Naive B cell (primary cell): ENCODE measurements at regions not wholly inside any gene's neighbourhood (a gene's known extent, or its start where the extent isn't known, plus 50 kb on each side); places are given as distances from the start of the nearest gene placed in this dataset.
"Not testable (repeated sequence)": the region's sequence is repeated elsewhere in the genome, so short reads cannot be mapped to it uniquely, and the experiment has no call there.

Source experiments
- ATAC-seq, 2 donors: fragments of 150-1000 bp; cut with Tn5 transposase; 2 replicates each; pipeline ENCODE4 v1.10.0; 2021; ENCODE audit warnings: low read depth in 2 of 2, mild to moderate bottlenecking in 2 of 2, moderate library complexity in 2 of 2
- DNase-seq: peaks from one replicate; pipeline ENCODE4 v3.0.0; 2022
- H3K27ac Mint-ChIP-seq, 6 donors: one replicate each; pipeline ENCODE4 v1.8.0; 2020 to 2022; ENCODE audit warnings: mild to moderate bottlenecking in 6 of 6, mixed read lengths in 6 of 6, moderate library complexity in 5 of 6, inconsistent platforms in 2 of 6
- H3K27me3 Mint-ChIP-seq, 3 donors: one replicate each; pipeline ENCODE4 v1.8.0; 2021 to 2022; ENCODE audit warnings: mixed read lengths in 3 of 3, mild to moderate bottlenecking in 1 of 3
- H3K36me3 Mint-ChIP-seq, 2 donors: one replicate each; pipeline ENCODE4 v1.8.0; 2020 to 2022; ENCODE audit warnings: mixed read lengths in 2 of 2, inconsistent platforms in 1 of 2, mild to moderate bottlenecking in 1 of 2
- H3K4me1 Mint-ChIP-seq, 3 donors: one replicate each; pipeline ENCODE4 v1.8.0; 2020 to 2022; ENCODE audit warnings: mixed read lengths in 3 of 3, inconsistent platforms in 1 of 3, mild to moderate bottlenecking in 1 of 3, moderate library complexity in 1 of 3
- H3K4me3 Mint-ChIP-seq, 8 donors: one replicate each; pipeline ENCODE4 v1.8.0; 2020 to 2022; ENCODE audit warnings: mild to moderate bottlenecking in 8 of 8, mixed read lengths in 8 of 8, moderate library complexity in 8 of 8, inconsistent platforms in 2 of 8
- H3K9me3 Mint-ChIP-seq, 7 donors: one replicate each; pipeline ENCODE4 v1.8.0; 2020 to 2022; ENCODE audit warnings: mixed read lengths in 7 of 7, mild to moderate bottlenecking in 5 of 7, inconsistent platforms in 2 of 7, moderate library complexity in 1 of 7

GRCh38 chr10:125234576-125234975 lies 74.2 kb upstream of the CTBP2 start:
- not testable (repeated sequence) for ATAC-seq, DNase-seq, H3K27ac Mint-ChIP-seq, H3K4me3 Mint-ChIP-seq, H3K4me1 Mint-ChIP-seq
- Mint-ChIP-seq H3K36me3 (peaks cover 4 to 31% of the 10 kb centered on the region in 2 donors), H3K27me3 (peaks cover 12 to 43% (median 38%) of the 10 kb centered on the region in 3 donors), H3K9me3 (peaks cover 12 to 28% (median 20%) of the 10 kb centered on the region in 7 donors)

- H3K9me3 Mint-ChIP-seq: peaks cover 8 to 21% (median 15%) of the 10 kb centered on the region in 7 donors
- no peak for ATAC-seq
- peaks cover 0 to 4% (median 0%) of the 10 kb centered on the region in 3 donors for H3K4me1 Mint-ChIP-seq
- no peak overlapping the region for H3K27ac Mint-ChIP-seq
- DNase-seq: no peak
- peaks cover 4 to 26% of the 10 kb centered on the region in 2 donors for H3K36me3 Mint-ChIP-seq
- H3K4me3 Mint-ChIP-seq: no peak overlapping the region
- H3K27me3 Mint-ChIP-seq: peaks cover 12 to 36% (median 30%) of the 10 kb centered on the region in 3 donors
Observed at GRCh38 chr10:125233726-125234125, 73.4 kb upstream of the CTBP2 start.

- Mint-ChIP-seq H3K27me3 (peaks cover 12 to 30% (median 27%) of the 10 kb centered on the region in 3 donors), H3K36me3 (peaks cover 0 to 17% of the 10 kb centered on the region in 2 donors), H3K4me3 (no peak overlapping the region), H3K9me3 (peaks cover 0 to 12% (median 6%) of the 10 kb centered on the region in 7 donors), H3K27ac (no peak overlapping the region), H3K4me1 (peaks cover 0 to 4% (median 0%) of the 10 kb centered on the region in 3 donors)
- ATAC-seq: no peak
- no peak for DNase-seq
Observed at GRCh38 chr10:125232841-125233240, 72.5 kb upstream of the CTBP2 start.

DNA sequence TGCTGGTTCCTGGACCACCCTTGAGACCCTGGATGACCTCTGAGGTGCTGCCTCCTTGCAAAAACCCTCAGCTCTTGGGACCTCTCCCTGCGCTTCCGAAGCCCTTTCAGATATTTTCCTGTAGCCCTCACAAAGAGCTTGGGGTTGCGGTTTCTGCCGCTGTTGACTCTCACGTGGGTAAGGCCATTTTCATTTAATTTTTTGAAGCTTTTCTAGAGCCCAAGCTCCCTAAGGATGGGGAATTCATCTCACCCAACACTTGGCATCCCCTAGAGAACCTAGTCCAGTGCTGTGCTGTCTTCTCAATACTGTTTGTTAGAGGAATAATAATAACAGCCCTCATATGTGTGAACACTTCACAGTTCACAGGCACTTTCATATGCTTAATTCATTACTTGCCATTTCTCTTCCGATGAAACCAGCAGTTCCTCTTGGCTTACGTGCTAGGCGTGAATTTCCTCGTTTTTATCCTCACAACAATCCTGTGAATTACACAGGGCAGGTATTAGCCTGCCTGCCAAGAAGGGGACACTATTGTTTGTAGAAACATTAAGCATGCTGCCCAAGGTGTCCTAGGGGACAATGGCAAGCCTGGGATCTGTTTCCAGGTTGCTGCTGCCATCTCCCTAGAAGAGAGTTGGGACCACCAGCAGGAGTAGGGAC lies 71.6 kb upstream of the CTBP2 start:
- H3K4me3 Mint-ChIP-seq: no peak overlapping the region
- H3K27me3 Mint-ChIP-seq: peaks cover 12 to 28% (median 27%) of the 10 kb centered on the region in 3 donors
- ATAC-seq (no peak), DNase-seq (no peak)
- peaks cover 0 to 13% of the 10 kb centered on the region in 2 donors for H3K36me3 Mint-ChIP-seq
- H3K27ac Mint-ChIP-seq: no peak overlapping the region
- H3K9me3 Mint-ChIP-seq: peaks cover 0 to 8% (median 4%) of the 10 kb centered on the region in 7 donors
- peaks cover 0 to 7% (median 0%) of the 10 kb centered on the region in 3 donors for H3K4me1 Mint-ChIP-seq

- H3K9me3 Mint-ChIP-seq: peaks cover 0 to 4% (median 2%) of the 10 kb centered on the region in 7 donors
- no peak overlapping the region for H3K4me3 Mint-ChIP-seq
- peaks cover 11 to 22% (median 21%) of the 10 kb centered on the region in 3 donors for H3K27me3 Mint-ChIP-seq
- DNase-seq (no peak), ATAC-seq (no peak)
- no peak overlapping the region for H3K27ac Mint-ChIP-seq
- peaks cover 0 to 6% of the 10 kb centered on the region in 2 donors for H3K36me3 Mint-ChIP-seq
- H3K4me1 Mint-ChIP-seq: peaks cover 0 to 7% (median under 1%) of the 10 kb centered on the region in 3 donors
Observed at GRCh38 chr10:125231116-125231812, 70.9 kb upstream of the CTBP2 start.

DNA sequence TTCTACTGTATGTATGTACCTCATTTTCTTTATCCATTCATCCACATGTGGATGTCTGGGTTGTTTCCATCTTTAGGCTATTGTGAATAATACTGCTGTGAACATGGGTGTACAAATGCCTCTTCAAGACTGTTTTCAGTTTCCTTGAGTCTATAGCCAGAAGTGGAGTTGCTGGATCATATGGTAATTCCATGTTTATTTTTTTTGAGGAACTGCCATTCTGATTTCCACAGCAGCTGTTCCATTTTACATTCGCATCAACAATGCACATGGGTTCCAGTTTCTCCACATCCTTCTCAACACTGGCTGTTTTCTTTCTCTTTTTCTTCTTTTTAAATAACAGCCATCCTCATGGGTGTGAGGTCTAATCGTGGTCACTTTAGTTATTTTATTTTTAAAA lies 69.9 kb upstream of the CTBP2 start:
- no peak overlapping the region for H3K4me3 Mint-ChIP-seq
- DNase-seq (no peak), ATAC-seq (no peak)
- peaks cover 0 to 5% (median 2%) of the 10 kb centered on the region in 3 donors for H3K4me1 Mint-ChIP-seq
- no peaks in the 10 kb centered on the region for H3K36me3 Mint-ChIP-seq
- H3K27me3 Mint-ChIP-seq: peaks cover 8 to 16% (median 12%) of the 10 kb centered on the region in 3 donors
- no peak overlapping the region for H3K27ac Mint-ChIP-seq
- H3K9me3 Mint-ChIP-seq: peaks cover 0 to 4% (median 0%) of the 10 kb centered on the region in 7 donors

DNA sequence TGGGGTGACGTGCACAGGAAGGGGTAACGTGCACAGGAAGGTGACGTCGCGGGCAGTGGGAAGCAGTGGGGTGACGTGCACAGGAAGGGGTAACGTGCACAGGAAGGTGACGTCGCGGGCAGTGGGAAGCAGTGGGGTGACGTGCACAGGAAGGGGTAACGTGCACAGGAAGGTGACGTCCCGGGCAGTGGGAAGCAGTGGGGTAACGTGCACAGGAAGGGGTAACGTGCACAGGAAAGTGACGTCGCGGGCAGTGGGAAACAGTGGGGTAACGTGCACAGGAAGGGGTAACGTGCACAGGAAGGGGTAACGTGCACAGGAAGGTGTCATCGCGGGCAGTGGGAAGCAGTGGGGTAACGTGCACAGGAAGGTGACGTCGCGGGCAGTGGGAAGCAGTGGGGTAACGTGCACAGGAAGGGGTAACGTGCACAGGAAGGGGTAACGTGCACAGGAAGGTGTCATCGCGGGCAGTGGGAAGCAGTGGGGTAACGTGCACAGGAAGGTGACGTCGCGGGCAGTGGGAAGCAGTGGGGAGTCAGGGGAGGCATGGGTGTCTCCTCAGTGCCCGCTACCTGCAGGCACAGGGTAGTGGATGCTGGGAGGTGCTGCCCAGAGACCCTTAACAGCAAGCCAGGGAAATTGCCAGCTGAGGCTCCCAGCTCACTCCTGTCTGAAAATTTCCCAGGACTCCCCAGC lies 68.0 kb upstream of the CTBP2 start:
- peaks cover 7 to 19% (median 11%) of the 10 kb centered on the region in 3 donors for H3K27me3 Mint-ChIP-seq
- H3K4me1 Mint-ChIP-seq, DNase-seq, ATAC-seq, H3K9me3 Mint-ChIP-seq, H3K36me3 Mint-ChIP-seq, H3K4me3 Mint-ChIP-seq, H3K27ac Mint-ChIP-seq: not testable (repeated sequence)

GRCh38 chr10:125227546-125227945 lies 67.2 kb upstream of the CTBP2 start:
- peaks cover 0 to 4% (median 0%) of the 10 kb centered on the region in 7 donors for H3K9me3 Mint-ChIP-seq
- no peak overlapping the region for H3K4me3 Mint-ChIP-seq
- ATAC-seq: no peak
- peaks cover 0 to 3% (median 2%) of the 10 kb centered on the region in 3 donors for H3K4me1 Mint-ChIP-seq
- H3K27me3 Mint-ChIP-seq: peaks cover 10 to 23% (median 13%) of the 10 kb centered on the region in 3 donors
- no peak for DNase-seq
- H3K27ac Mint-ChIP-seq: no peak overlapping the region
- no peaks in the 10 kb centered on the region for H3K36me3 Mint-ChIP-seq

GRCh38 chr10:125226823-125227222 lies 66.5 kb upstream of the CTBP2 start:
- peaks cover 11 to 30% (median 13%) of the 10 kb centered on the region in 3 donors for H3K27me3 Mint-ChIP-seq
- no peak for ATAC-seq
- H3K27ac Mint-ChIP-seq: no peak overlapping the region
- no peak for DNase-seq
- H3K9me3 Mint-ChIP-seq: peaks cover 0 to 4% (median 0%) of the 10 kb centered on the region in 7 donors
- H3K36me3 Mint-ChIP-seq: no peaks in the 10 kb centered on the region
- peaks cover 0 to 3% (median 2%) of the 10 kb centered on the region in 3 donors for H3K4me1 Mint-ChIP-seq
- no peak overlapping the region for H3K4me3 Mint-ChIP-seq

GRCh38 chr10:125226005-125226404 lies 65.6 kb upstream of the CTBP2 start:
- no peak for ATAC-seq
- no peak overlapping the region for H3K4me3 Mint-ChIP-seq
- peaks cover 17 to 38% (median 18%) of the 10 kb centered on the region in 3 donors for H3K27me3 Mint-ChIP-seq
- H3K27ac Mint-ChIP-seq: no peak overlapping the region
- DNase-seq: no peak
- peaks cover 0 to 3% (median 2%) of the 10 kb centered on the region in 3 donors for H3K4me1 Mint-ChIP-seq
- peaks cover 0 to 4% (median 0%) of the 10 kb centered on the region in 7 donors for H3K9me3 Mint-ChIP-seq
- H3K36me3 Mint-ChIP-seq: no peaks in the 10 kb centered on the region

DNA sequence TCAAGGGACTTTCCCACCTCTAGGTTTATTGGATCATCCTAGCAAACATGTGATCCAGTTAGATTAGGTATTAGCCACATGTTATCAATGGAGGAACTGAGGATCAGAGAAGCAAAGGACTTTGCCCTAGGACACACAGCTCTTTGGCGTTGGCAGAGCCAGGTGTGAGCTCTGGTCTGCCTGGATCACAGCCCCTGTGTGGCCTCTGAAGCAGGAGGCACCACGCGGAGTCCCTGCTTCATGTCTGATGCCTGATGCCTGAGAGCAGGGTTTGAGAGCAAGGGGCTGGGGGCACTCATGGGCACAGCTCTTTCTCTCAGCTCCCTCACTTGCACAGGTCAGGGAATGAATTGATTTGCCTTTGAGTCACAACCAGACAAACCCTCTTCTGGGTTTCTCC lies 64.7 kb upstream of the CTBP2 start:
- peaks cover 0 to 3% (median 2%) of the 10 kb centered on the region in 3 donors for H3K4me1 Mint-ChIP-seq
- no peak for ATAC-seq
- peaks cover 0 to 4% (median 0%) of the 10 kb centered on the region in 7 donors for H3K9me3 Mint-ChIP-seq
- H3K27ac Mint-ChIP-seq: no peak overlapping the region
- H3K4me3 Mint-ChIP-seq: no peak overlapping the region
- peaks cover 15 to 44% (median 27%) of the 10 kb centered on the region in 3 donors for H3K27me3 Mint-ChIP-seq
- no peaks in the 10 kb centered on the region for H3K36me3 Mint-ChIP-seq
- no peak for DNase-seq

- ATAC-seq (no peak), DNase-seq (no peak)
- H3K4me3 Mint-ChIP-seq: no peak overlapping the region
- peaks cover 19 to 53% (median 44%) of the 10 kb centered on the region in 3 donors for H3K27me3 Mint-ChIP-seq
- H3K36me3 Mint-ChIP-seq: no peaks in the 10 kb centered on the region
- peaks cover 0 to 2% (median 1%) of the 10 kb centered on the region in 3 donors for H3K4me1 Mint-ChIP-seq
- H3K27ac Mint-ChIP-seq: no peak overlapping the region
- peaks cover 0 to 2% (median 0%) of the 10 kb centered on the region in 7 donors for H3K9me3 Mint-ChIP-seq
Observed at GRCh38 chr10:125222515-125223308, 62.3 kb upstream of the CTBP2 start.
